ENCODE measurements at regions not wholly inside any gene's neighbourhood (a gene's known extent, or its start where the extent isn't known, plus 50 kb on each side); places are given as distances from the start of the nearest gene placed in this dataset.

- no peak for TF ChIP-seq EP300 (IDR thresholded peaks at IDR 0.05)
- no peak for TF ChIP-seq CTCF (IDR thresholded peaks at IDR 0.05)
These were observed 907.7 kb downstream of the LTN1 start for GRCh38 chr21:28084951-28085350.
